ENCODE measurements at regions not wholly inside any gene's neighbourhood (a gene's known extent, or its start where the extent isn't known, plus 50 kb on each side); places are given as distances from the start of the nearest gene placed in this dataset.

GRCh38 chr4:14345356-14345775 lies 656.9 kb upstream of the CPEB2 start:
- TF ChIP-seq CTCF (IDR thresholded peaks at IDR 0.05 in 4 of 5, conservative IDR thresholded peaks at IDR 0.05 in 1 of 5), result no peak
- no peak for TF ChIP-seq POLR2A (IDR thresholded peaks at IDR 0.05)

All from gastrocnemius medialis (tissue), 4 donors.